ENCODE measurements at regions not wholly inside any gene's neighbourhood (a gene's known extent, or its start where the extent isn't known, plus 50 kb on each side); places are given as distances from the start of the nearest gene placed in this dataset.

DNA sequence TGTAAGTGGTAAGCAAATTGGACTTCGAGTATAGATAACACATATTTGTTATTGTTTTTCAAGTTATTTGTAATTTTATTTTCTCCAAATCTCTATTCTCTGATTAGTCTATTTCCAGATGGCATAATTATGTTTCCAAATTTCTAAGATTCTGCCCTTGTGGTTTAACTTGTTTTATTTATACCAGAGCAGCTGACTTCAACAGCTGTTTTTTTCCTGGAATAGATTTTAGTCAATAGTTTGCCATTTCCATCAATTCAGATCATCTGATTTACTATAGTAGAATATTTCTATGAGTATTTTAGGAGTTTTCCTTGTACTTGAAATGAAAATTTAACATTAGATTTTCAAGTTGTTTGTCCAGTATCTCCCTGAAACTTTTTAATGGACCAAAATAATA, 848.7 kb upstream of the MIR17HG start:
- no peak for TF ChIP-seq POLR2AphosphoS5 (IDR thresholded peaks at IDR 0.05; ENCODE audit: insufficient read depth in 1 of 2, low read depth in 1 of 2)
- TF ChIP-seq, protein P1, sequence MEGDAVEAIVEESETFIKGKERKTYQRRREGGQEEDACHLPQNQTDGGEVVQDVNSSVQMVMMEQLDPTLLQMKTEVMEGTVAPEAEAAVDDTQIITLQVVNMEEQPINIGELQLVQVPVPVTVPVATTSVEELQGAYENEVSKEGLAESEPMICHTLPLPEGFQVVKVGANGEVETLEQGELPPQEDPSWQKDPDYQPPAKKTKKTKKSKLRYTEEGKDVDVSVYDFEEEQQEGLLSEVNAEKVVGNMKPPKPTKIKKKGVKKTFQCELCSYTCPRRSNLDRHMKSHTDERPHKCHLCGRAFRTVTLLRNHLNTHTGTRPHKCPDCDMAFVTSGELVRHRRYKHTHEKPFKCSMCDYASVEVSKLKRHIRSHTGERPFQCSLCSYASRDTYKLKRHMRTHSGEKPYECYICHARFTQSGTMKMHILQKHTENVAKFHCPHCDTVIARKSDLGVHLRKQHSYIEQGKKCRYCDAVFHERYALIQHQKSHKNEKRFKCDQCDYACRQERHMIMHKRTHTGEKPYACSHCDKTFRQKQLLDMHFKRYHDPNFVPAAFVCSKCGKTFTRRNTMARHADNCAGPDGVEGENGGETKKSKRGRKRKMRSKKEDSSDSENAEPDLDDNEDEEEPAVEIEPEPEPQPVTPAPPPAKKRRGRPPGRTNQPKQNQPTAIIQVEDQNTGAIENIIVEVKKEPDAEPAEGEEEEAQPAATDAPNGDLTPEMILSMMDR (IDR thresholded peaks at IDR 0.05), result no peak
- no peak for TF ChIP-seq POLR2A (IDR thresholded peaks at IDR 0.05)
- Histone ChIP-seq H3K9me3 (no peaks in the 10 kb centered on the region), H3K4me3 (no peak overlapping the region), H3K27ac (no peak overlapping the region), H3K36me3 (no peaks in the 10 kb centered on the region), H3K4me1 (no peaks in the 10 kb centered on the region), H3K27me3 (no peaks in the 10 kb centered on the region)
- no peak for DNase-seq (ENCODE audit: extremely low spot score in 2 of 2)
- intact Hi-C loops (cut with DNase I), result no loop called here

DNA sequence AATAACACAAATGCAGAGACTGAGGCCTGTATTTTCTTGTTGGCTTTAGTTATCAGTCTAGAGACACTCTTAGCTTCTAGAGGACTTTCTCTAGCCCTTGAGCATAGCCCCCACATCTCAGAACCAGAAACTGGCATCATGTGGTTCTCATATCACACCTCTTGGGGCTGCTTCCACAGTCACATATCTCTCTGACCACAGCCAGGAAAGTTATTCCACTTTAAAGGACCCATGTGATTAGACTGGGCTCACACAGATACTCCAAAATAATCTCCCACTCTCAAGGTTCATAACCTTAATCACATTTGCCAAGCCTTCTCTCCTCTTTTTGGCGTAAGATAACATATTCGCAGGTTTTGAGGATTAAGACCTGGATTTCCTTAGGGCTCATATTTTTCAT, 846.9 kb upstream of the MIR17HG start:
- Histone ChIP-seq H3K27ac (no peak overlapping the region), H3K36me3 (no peaks in the 10 kb centered on the region), H3K27me3 (no peaks in the 10 kb centered on the region), H3K4me1 (no peaks in the 10 kb centered on the region), H3K9me3 (no peaks in the 10 kb centered on the region), H3K4me3 (no peak overlapping the region)
- no peak for TF ChIP-seq POLR2AphosphoS5 (IDR thresholded peaks at IDR 0.05; ENCODE audit: insufficient read depth in 1 of 2, low read depth in 1 of 2)
- TF ChIP-seq, protein P1 (IDR thresholded peaks at IDR 0.05), result no peak
- TF ChIP-seq POLR2A (IDR thresholded peaks at IDR 0.05), result no peak
- no peak for DNase-seq (ENCODE audit: extremely low spot score in 2 of 2)
- intact Hi-C loops (cut with DNase I), result no loop called here

DNA sequence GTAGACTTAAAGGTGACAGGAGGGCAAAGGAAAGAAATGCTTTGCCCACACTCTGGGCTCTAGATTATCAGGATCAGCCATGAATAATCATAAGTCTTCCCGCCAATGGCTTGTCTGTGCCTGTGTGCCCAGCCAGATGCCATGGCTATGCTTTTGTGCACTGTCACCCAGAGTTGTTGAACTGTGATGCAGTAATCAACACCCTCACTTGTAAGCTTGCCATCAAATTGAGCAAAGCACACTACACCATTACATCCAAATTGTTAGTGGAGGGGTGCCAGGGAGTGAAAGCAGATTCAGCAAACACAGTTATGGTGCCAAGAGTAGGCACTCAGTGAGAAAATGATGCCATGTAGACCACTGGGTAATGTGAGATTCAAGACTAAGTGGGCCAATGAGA, 845.3 kb upstream of the MIR17HG start:
- no peaks in the 10 kb centered on the region for H3K27me3 ChIP-seq
- intact Hi-C loops (cut with DNase I), result no loop called here
- H3K27ac ChIP-seq, result no peak overlapping the region
- H3K9me3 ChIP-seq, result no peaks in the 10 kb centered on the region
- H3K36me3 ChIP-seq, result no peaks in the 10 kb centered on the region
- TF ChIP-seq, protein P1 (IDR thresholded peaks at IDR 0.05), result no peak
- TF ChIP-seq POLR2AphosphoS5 (IDR thresholded peaks at IDR 0.05; ENCODE audit: insufficient read depth in 1 of 2, low read depth in 1 of 2), result no peak
- TF ChIP-seq POLR2A (IDR thresholded peaks at IDR 0.05), result no peak
- no peak for DNase-seq (ENCODE audit: extremely low spot score in 2 of 2)
- no peaks in the 10 kb centered on the region for H3K4me1 ChIP-seq
- H3K4me3 ChIP-seq, result no peak overlapping the region

DNA sequence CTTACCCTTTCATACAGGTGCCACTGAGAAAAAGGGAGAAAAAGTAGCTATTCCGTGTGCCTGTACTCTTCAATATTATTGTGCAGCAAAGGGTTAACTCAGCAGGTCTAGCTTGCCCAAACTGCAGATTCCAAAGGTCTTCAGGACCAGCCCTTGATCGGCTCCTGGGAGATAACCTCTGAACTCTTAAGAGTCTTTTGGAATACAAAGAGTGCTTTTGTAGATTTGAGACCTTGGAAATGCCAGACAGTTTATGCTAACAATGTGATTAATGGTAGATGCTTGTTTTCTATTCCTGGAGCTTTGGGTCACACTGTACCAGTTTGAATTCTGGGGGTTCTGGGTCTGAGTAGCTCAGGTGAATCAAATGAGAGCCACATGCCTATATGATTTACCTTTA, 844.7 kb upstream of the MIR17HG start:
- Histone ChIP-seq H3K27ac (no peak overlapping the region), H3K36me3 (no peaks in the 10 kb centered on the region), H3K4me1 (no peaks in the 10 kb centered on the region), H3K4me3 (no peak overlapping the region), H3K9me3 (no peaks in the 10 kb centered on the region), H3K27me3 (no peaks in the 10 kb centered on the region)
- intact Hi-C loops (cut with DNase I), result no loop called here
- no peak for DNase-seq (ENCODE audit: extremely low spot score in 2 of 2)
- TF ChIP-seq POLR2A (IDR thresholded peaks at IDR 0.05) (no peak), POLR2AphosphoS5 (IDR thresholded peaks at IDR 0.05; ENCODE audit: insufficient read depth in 1 of 2, low read depth in 1 of 2) (no peak)
- TF ChIP-seq, protein P1 (IDR thresholded peaks at IDR 0.05), result no peak

DNA sequence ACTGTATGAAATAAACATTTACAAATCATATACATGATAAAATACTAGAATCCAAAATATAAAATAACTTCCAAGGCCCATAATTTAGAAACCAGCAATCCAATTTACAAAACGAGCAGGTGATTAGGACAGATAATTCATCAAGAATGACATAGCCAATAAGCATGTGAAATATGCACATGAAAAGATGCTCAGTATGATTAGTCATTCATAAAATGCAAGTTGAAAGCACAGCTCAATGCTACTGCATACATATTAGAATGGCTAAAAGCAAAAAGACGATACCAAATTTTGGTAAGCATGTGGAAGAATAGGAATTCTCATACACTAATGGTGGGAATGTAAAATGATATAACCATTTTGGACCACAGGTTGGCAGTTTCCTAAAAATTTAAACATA, 837.2 kb upstream of the MIR17HG start:
- Histone ChIP-seq H3K9me3 (no peaks in the 10 kb centered on the region), H3K36me3 (no peaks in the 10 kb centered on the region), H3K27ac (no peak overlapping the region), H3K4me3 (no peak overlapping the region), H3K27me3 (no peaks in the 10 kb centered on the region), H3K4me1 (no peaks in the 10 kb centered on the region)
- no peak for DNase-seq (ENCODE audit: extremely low spot score in 2 of 2)
- TF ChIP-seq POLR2A (IDR thresholded peaks at IDR 0.05) (no peak), POLR2AphosphoS5 (IDR thresholded peaks at IDR 0.05; ENCODE audit: insufficient read depth in 1 of 2, low read depth in 1 of 2) (no peak)
- TF ChIP-seq, protein P1 (IDR thresholded peaks at IDR 0.05), result no peak
- intact Hi-C loops (cut with DNase I), result no loop called here

Data from vagina (tissue), 2 donors.